ENCODE measurements at regions not wholly inside any gene's neighbourhood (a gene's known extent, or its start where the extent isn't known, plus 50 kb on each side); places are given as distances from the start of the nearest gene placed in this dataset.

- no peaks in the 10 kb centered on the region for H3K27me3 ChIP-seq
- no peaks in the 10 kb centered on the region for H3K4me1 ChIP-seq
- intact Hi-C loops (cut with DNase I): no loop called here
Measured at GRCh38 chr6:104324301-104324700, 535.4 kb downstream of the HACE1 start.

GRCh38 chr6:104322841-104323240 is 536.9 kb downstream of the HACE1 start:
- Histone ChIP-seq H3K4me3 (no peak overlapping the region), H3K27ac (no peak overlapping the region), H3K36me3 (no peaks in the 10 kb centered on the region), H3K4me1 (no peaks in the 10 kb centered on the region), H3K27me3 (no peaks in the 10 kb centered on the region), H3K9me3 (no peaks in the 10 kb centered on the region)
- WGBS, 2 donors: 53% methylated on average over 5 of the region's 5 CpGs
- intact Hi-C loops (cut with DNase I): no loop called here
- TF ChIP-seq POLR2A (IDR thresholded peaks at IDR 0.05) (no peak), POLR2AphosphoS5 (IDR thresholded peaks at IDR 0.05) (no peak), EP300 (IDR thresholded peaks at IDR 0.05) (no peak)
- TF ChIP-seq, protein P1, sequence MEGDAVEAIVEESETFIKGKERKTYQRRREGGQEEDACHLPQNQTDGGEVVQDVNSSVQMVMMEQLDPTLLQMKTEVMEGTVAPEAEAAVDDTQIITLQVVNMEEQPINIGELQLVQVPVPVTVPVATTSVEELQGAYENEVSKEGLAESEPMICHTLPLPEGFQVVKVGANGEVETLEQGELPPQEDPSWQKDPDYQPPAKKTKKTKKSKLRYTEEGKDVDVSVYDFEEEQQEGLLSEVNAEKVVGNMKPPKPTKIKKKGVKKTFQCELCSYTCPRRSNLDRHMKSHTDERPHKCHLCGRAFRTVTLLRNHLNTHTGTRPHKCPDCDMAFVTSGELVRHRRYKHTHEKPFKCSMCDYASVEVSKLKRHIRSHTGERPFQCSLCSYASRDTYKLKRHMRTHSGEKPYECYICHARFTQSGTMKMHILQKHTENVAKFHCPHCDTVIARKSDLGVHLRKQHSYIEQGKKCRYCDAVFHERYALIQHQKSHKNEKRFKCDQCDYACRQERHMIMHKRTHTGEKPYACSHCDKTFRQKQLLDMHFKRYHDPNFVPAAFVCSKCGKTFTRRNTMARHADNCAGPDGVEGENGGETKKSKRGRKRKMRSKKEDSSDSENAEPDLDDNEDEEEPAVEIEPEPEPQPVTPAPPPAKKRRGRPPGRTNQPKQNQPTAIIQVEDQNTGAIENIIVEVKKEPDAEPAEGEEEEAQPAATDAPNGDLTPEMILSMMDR (IDR thresholded peaks at IDR 0.05): no peak
- no peak for DNase-seq

More at GRCh38 chr6:104324301-104324700, 535.4 kb downstream of the HACE1 start:
- no peaks in the 10 kb centered on the region for H3K36me3 ChIP-seq
- TF ChIP-seq, protein P1 (IDR thresholded peaks at IDR 0.05): no peak
- TF ChIP-seq EP300 (IDR thresholded peaks at IDR 0.05) (no peak), POLR2AphosphoS5 (IDR thresholded peaks at IDR 0.05) (no peak), POLR2A (IDR thresholded peaks at IDR 0.05) (no peak)
- no peak overlapping the region for H3K27ac ChIP-seq
- no peak overlapping the region for H3K4me3 ChIP-seq
- DNase-seq: no peak
- H3K9me3 ChIP-seq: no peaks in the 10 kb centered on the region
- 98% methylated on average over 1 of the region's 1 CpG for WGBS, 2 donors

DNA sequence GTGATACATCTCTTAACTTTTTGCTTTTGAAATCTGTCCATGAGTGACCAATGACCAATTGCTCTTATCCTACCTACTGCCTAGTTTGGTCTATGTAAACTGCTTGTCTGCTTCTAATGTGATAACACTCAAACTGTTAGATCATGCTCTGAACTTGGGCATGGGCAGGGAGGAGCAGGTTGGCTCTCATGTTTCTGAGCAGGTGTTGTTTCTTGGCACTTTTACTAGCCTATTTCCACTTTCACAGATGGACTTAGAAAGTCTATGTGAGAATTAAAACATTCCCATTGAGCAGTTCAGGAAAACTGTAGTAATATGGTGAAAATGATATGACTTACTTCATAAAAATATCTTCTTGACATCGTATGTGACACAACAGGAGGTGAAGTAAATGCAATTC is 538.4 kb downstream of the HACE1 start:
- no peaks in the 10 kb centered on the region for H3K36me3 ChIP-seq
- 69 to 93% methylated on average over 1 of the region's 1 CpG for whole genome bisulfite sequencing, 2 donors
- no peaks in the 10 kb centered on the region for H3K4me1 ChIP-seq
- intact Hi-C loops (cut with DNase I): no loop called here
- TF ChIP-seq POLR2A (IDR thresholded peaks at IDR 0.05): no peak
- TF ChIP-seq, protein P1 (IDR thresholded peaks at IDR 0.05): no peak
- no peak for TF ChIP-seq EP300 (IDR thresholded peaks at IDR 0.05)
- TF ChIP-seq POLR2AphosphoS5 (IDR thresholded peaks at IDR 0.05): no peak
- DNase-seq: no peak
- no peak overlapping the region for H3K4me3 ChIP-seq
- no peaks in the 10 kb centered on the region for H3K27me3 ChIP-seq
- H3K9me3 ChIP-seq: no peaks in the 10 kb centered on the region
- no peak overlapping the region for H3K27ac ChIP-seq

DNA sequence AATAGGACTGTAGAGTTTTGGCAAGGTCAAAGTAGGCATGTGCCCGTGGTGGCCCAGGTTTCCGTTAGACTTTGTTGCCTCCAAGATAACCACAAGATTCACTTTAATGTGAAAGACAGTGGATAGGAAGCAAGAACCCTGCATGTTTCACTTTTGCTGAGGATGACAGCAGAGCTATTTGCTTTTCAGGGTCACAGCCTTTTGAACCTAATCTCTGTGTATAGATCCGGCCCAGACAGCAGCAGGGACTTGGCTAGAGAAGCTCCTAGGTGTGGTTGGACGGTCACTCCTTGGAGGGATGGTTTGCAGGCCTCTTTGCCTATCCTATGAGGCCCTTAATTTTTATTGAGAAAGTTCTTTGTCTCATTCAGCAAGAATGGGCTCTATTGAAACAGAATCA is 538.8 kb downstream of the HACE1 start:
- WGBS, 2 donors: 44 to 64% methylated on average over 4 of the region's 4 CpGs
- Histone ChIP-seq H3K9me3 (no peaks in the 10 kb centered on the region), H3K27ac (no peak overlapping the region), H3K27me3 (no peaks in the 10 kb centered on the region), H3K4me1 (no peaks in the 10 kb centered on the region), H3K36me3 (no peaks in the 10 kb centered on the region), H3K4me3 (no peak overlapping the region)
- no peak for DNase-seq
- no peak for TF ChIP-seq POLR2A (IDR thresholded peaks at IDR 0.05)
- TF ChIP-seq, protein P1 (IDR thresholded peaks at IDR 0.05): no peak
- no peak for TF ChIP-seq POLR2AphosphoS5 (IDR thresholded peaks at IDR 0.05)
- TF ChIP-seq EP300 (IDR thresholded peaks at IDR 0.05): no peak
- intact Hi-C loops (cut with DNase I): no loop called here

DNA sequence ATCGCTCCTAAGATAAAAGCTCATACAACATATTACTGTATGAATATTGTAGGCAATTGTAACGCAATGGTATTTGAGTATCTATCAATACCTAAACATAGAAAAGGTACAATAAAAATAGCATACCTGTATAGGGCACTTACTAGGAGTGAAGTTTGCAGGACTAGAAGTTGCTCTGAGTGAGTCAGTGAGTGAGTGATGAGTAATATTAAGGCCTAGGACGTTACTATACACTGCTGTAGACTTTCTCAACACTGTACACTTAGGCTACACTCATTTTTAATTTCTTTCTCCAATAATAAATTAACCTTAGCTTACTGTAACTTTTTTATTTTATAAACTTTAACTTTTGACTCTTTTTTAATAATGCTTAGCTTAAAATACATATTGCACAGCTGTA is 546.9 kb downstream of the HACE1 start:
- intact Hi-C loops (cut with DNase I): no loop called here
- no peak for TF ChIP-seq POLR2A (IDR thresholded peaks at IDR 0.05)
- TF ChIP-seq, protein P1 (IDR thresholded peaks at IDR 0.05): no peak
- 86 to 89% methylated on average over 3 of the region's 3 CpGs for WGBS, 2 donors

More for the DNA sequence above, 546.9 kb downstream of the HACE1 start:
- no peak for DNase-seq
- no peak overlapping the region for H3K27ac ChIP-seq
- no peak overlapping the region for H3K4me3 ChIP-seq
- H3K27me3 ChIP-seq: no peaks in the 10 kb centered on the region
- no peaks in the 10 kb centered on the region for H3K4me1 ChIP-seq
- no peaks in the 10 kb centered on the region for H3K36me3 ChIP-seq
- no peaks in the 10 kb centered on the region for H3K9me3 ChIP-seq
